ENCODE measurements at regions not wholly inside any gene's neighbourhood (a gene's known extent, or its start where the extent isn't known, plus 50 kb on each side); places are given as distances from the start of the nearest gene placed in this dataset.

DNA sequence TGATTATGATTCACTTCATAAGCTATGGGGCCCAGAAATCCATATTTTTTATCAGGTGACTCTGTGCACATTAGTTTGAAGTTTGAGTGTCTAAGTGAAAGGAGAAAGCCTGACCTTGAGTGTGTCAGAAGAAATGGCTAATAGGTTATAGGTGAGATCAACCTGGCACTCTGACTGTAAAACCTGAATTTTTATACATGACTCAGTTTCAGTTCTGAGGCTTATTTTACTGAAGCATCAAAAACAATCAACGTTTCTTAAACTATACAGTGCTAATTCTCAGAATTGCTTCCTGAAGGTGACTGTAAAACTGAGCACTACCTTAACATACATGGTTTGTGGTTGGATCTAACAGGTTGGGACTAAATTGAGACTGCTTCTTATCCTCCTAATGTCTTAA, 159.4 kb upstream of the AHR start:
- ATAC-seq, result no peak
- DNase-seq, result no peak
- intact Hi-C loops (cut with DNase I), result no loop called here

- DNase-seq (no peak), ATAC-seq (no peak)
- intact Hi-C loops (cut with DNase I), result no loop called here
Measured at GRCh38 chr7:17140406-17140805, 158.0 kb upstream of the AHR start.

DNA sequence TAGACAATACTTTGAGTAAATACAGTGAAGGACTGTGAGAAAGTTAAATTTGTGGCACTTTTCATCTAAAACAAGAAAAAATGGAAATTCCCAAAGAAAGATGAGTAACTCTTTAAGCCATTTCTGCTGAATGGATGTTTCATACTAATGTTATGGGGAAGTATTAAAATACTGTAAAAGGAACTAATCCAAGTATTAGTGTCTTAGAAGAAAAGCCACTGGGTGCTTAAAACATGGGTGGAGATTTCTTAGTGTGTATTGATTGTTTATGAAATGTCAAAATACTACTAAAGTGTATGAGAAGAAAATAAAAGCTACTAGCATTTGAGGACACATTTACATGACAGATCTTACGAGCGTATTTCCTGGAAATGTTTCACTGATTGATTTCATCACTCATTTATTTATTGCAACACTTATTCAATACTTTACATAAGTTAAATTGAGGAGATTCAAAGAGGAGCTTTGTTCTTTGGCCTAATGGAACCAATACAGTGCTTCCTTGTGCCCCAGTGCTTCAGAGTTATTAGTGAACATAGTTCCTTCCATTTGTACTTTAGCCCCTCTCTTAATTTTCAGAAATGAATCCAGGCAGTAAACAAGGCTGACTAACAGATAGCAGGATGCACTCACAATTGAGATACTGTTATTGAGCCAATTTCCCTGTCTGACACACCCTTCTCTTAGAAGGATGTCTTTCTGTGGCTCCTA, 155.5 kb upstream of the AHR start:
- intact Hi-C loops (cut with DNase I), result no loop called here
- DNase-seq (no peak), ATAC-seq (peak in 1 of 2 donors; percentile 32)

DNA sequence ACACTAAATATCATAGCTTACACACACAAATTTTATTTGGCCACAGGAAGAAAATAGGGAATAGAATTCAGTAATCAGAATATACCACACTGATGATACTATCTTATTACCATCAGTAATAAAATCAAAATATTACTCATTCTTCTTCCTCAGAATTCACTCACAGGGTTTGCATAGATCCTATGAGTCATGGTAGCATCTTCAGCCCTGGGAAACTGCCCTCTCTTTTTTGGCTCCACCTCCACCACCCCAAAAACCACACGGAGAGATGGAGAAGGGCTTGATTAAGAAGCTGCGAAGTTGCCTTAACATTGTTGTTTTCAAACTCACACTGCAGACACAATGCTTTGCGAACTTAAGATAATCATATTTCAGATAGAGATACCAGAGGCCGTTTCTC, 154.1 kb upstream of the AHR start:
- ATAC-seq, result peak in 1 of 2 donors; percentile 38
- DNase-seq, result no peak
- intact Hi-C loops (cut with DNase I), result no loop called here

- peak in 1 of 2 donors; percentile 16 for ATAC-seq
- DNase-seq, result no peak
- intact Hi-C loops (cut with DNase I), result no loop called here
Measured at GRCh38 chr7:17146621-17147020, 151.8 kb upstream of the AHR start.

DNA sequence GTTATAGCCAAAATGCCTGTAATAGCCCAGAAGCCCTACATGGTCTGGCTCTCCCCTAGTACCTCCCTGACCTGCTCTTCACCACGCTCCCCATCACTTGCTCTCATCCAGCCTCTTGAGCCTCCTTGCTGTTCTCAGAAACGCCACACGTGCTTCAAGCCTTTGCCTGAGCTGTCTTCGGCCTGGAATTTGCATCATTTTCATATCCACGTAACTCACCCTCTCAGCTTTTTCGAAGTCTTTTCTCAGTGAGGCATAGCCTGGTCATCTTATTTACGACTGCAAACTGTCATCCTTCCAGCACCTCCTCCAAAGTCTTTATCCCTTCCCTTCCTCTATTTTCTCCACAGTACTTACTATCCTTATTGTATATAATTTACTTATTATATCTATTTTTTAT, 151.0 kb upstream of the AHR start:
- ATAC-seq (no peak), DNase-seq (no peak)
- intact Hi-C loops (cut with DNase I), result no loop called here

DNA sequence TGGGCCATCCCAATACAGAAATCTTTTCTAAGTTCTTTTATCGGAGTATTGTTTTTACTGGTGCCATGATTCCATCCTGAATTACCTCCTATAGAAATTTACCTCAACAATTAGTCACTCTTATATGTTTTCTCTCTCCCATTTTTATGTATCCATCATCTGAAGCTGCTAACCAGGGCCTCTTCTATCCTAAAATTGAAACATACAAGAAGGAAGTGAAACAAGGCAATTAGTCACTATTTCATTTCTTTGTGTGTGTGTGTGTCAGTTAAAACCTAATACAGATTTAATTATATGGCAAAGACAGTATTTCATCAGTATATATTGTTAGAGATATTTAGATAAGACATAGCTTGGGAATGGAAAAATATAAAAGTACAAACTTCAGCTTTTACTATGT, 148.4 kb upstream of the AHR start:
- intact Hi-C loops (cut with DNase I), result no loop called here
- ATAC-seq, result no peak
- no peak for DNase-seq

GRCh38 chr7:17152721-17153120, 145.7 kb upstream of the AHR start:
- DNase-seq (no peak), ATAC-seq (peak in 1 of 2 donors; percentile 38)
- intact Hi-C loops (cut with DNase I), result no loop called here

DNA sequence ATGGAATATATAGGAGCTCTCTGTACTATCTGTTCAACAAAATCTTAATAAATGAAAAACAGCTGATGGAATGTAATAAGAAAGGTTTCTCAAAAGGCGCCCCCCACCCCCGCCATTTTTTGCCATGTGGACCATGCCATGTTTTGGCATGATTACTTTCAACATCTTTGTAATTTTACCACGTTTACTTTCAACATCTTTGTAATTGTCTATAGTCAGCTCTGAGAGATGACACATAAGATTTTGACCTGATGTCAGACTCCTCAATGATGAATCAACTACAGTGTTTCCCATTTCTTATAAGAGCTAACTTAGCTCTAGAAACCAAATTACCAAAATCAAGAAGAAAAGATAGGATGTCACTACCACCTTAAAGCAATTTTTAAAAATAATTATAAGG, 144.9 kb upstream of the AHR start:
- intact Hi-C loops (cut with DNase I), result no loop called here
- DNase-seq (no peak), ATAC-seq (no peak)

- intact Hi-C loops (cut with DNase I), result no loop called here
- DNase-seq, result no peak
- no peak for ATAC-seq
Measured at GRCh38 chr7:17155529-17155928, 142.9 kb upstream of the AHR start.

DNA sequence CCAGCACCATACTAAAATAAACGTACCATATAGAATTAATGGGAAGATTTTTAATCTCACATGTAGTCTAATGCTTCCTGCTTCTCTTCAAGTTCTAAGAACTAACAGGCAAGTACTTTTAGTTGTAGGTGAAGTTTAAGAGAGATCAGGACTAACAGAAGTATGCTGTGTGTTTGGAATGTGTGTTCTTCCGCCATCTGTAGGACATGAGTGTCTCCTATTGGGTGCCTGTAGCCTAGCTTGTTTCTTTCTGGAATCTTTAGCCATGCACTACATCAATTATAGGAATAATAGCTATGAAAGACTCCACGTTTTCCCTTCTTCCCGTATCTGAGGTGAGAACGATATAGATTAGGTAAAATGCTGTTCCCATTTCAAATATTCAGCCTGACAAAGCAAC, 140.2 kb upstream of the AHR start:
- no peak for ATAC-seq
- intact Hi-C loops (cut with DNase I), result no loop called here

DNA sequence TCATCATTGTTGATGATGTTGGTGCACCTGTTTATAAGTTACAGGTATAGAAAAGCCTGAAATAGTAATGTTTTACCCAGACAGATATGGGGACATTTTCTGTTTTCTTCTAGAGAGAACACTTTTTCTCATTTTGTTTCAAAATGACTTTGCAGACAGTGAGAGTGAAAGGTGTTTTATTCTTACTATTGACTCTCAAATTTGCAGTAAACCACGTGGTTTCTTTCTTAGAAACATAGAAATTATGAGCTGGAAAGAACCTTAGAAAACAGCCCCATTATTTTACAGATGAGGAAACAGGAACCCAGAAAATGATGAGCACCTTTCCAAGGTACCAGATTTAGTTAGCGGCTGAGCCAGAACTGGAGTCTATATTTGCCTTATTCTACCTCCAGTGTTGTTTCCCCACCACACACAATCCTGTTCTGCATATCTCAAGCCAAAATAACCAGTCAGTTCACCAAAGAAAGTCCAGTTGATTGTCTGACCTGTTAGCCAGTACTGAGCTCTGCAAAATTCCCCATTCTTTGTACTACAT, 138.9 kb upstream of the AHR start:
- intact Hi-C loops (cut with DNase I), result no loop called here
- no peak for DNase-seq
- ATAC-seq, result no peak

More for the DNA sequence above, 140.2 kb upstream of the AHR start:
- DNase-seq, result no peak

DNA sequence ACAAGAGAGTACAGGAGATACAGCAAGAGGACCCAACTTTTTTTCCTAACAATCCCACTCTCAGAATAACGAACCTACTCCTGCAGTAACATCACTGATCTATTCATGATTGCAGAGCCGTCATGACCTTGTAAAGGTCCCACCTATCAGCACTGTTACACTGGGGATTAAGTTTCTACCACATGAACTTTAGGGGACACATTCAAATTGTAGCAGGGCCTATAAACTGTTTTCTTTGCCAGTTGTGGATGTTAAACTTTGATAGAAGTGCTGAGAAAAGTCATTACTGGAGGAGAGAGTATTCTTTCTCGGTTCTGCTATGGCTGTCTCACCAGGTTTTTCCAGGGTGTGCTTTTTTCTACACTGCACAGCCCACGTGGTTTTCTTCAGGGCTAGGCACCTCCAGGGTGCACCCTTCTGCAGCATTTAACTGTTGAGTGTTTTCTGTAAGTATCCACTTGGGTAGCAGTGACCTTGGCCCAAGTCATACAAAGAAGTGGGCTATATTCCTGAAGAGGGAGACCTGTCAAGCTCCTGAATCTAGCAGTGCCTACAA, 131.6 kb upstream of the AHR start:
- intact Hi-C loops (cut with DNase I), result no loop called here
- DNase-seq, result no peak

DNA sequence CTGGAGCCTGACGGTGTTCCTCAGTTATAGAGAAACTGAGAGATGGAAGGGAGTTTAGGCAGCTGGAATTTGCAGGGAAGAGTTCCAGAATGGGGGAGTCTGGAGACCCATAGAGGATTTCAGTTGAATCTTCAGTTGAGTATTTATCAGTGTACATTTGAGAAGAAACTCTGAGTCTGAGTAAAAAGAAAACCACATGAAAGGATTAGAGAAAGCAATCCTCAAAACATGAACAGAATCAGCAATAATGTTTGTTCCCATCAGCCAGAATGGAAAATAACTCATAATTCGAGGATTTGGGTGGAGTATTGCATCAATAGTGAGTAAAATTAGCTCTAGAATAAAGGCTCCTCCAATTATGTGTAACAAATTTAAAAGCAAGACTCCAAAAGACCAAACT, 130.0 kb upstream of the AHR start:
- no peak for DNase-seq
- intact Hi-C loops (cut with DNase I), result no loop called here
- no peak for ATAC-seq

More for the DNA sequence above, 131.6 kb upstream of the AHR start:
- no peak for ATAC-seq

DNA sequence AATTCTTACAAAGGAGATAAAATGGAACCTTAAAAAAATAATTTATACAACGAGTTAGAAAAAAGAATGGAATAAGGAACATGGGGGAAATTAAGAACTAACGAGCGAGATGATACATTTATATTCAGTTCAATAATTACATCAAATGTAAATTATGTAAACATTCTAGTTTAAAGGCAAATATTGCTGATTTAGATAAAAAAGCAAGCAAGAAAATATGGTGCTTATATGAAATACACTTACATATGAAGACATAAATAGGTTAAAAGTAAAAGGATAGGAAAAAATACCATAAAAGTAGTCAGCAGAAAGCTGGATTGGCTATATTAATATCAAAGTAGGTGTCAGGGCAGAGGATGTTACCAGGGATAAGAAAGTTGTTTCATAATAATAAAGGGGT, 127.0 kb upstream of the AHR start:
- intact Hi-C loops (cut with DNase I), result no loop called here
- ATAC-seq (no peak), DNase-seq (no peak)

- ATAC-seq (no peak), DNase-seq (no peak)
- intact Hi-C loops (cut with DNase I), result no loop called here
Measured at GRCh38 chr7:17176371-17177032, 122.0 kb upstream of the AHR start.

GRCh38 chr7:17178545-17178944, 119.9 kb upstream of the AHR start:
- DNase-seq (no peak), ATAC-seq (no peak)
- intact Hi-C loops (cut with DNase I), result no loop called here

GRCh38 chr7:17181482-17181881, 117.0 kb upstream of the AHR start:
- intact Hi-C loops (cut with DNase I), result no loop called here
- DNase-seq, result no peak
- ATAC-seq, result no peak

DNA sequence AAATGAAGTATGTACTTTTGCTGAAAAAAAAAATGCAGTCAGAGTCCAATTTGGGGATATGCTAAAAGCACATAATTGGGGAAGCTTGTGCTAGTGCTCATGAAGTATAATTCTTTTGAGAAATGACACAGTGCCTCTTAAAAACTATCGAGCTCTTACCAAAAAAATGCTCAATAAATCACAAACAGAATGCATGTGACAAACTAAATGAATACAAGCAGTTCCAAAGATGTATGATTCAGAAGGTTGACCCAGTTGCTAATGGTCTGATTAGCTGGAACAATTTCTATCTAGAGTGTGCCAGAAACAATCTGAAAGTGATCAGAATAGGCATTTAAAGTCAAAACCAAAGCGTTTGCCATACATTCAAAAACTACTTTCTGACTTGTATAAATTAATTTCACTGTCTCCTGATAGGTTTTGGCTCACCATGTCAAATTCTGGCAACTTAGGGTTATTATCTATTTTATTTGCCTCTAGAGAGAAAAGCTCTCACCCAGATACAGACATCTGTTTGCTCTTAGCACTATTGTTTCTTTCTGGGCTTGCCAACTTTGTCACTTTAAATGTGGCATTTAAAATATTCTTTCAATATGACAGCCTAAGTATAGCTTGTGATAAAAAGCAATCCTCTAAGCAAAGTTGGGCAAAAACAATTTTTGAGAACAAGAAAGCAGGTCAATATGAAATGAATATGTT, 114.7 kb upstream of the AHR start:
- intact Hi-C loops (cut with DNase I), result no loop called here
- peak in 1 of 2 donors; percentile 35 for ATAC-seq
- DNase-seq, result no peak

All from left cardiac atrium (tissue), 4 donors.